HCEC 1CT (cell line): ENCODE measurements at regions not wholly inside any gene's neighbourhood (a gene's known extent, or its start where the extent isn't known, plus 50 kb on each side); places are given as distances from the start of the nearest gene placed in this dataset.

Source experiments
- DNase-seq: peaks from one replicate; pipeline ENCODE4 v3.0.0-alpha.2; 2017

GRCh38 chr18:78698914-78699313 lies 280.7 kb upstream of the SALL3 start:
- no peak for DNase-seq

DNA sequence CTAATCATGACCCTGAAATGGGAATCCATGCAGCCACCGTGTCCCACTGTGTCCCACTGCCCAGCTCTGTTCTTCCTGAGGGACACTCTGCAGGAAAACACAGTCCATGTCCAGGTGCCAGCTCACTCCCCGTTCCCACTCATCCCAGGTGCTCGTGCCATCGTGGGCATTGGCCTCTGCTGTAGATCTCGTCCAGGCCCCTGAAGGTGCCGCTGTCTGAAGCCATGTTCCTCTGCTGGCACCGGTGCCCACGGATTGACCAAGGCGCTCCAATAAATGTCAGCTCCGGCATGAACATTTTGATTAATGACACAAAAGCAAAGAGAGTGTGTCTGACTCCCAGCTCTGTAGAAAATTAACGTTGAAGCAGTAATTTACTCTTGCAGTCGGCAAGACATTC lies 280.1 kb upstream of the SALL3 start:
- no peak for DNase-seq

GRCh38 chr18:78701771-78702396 lies 277.7 kb upstream of the SALL3 start:
- DNase-seq = no peak

DNA sequence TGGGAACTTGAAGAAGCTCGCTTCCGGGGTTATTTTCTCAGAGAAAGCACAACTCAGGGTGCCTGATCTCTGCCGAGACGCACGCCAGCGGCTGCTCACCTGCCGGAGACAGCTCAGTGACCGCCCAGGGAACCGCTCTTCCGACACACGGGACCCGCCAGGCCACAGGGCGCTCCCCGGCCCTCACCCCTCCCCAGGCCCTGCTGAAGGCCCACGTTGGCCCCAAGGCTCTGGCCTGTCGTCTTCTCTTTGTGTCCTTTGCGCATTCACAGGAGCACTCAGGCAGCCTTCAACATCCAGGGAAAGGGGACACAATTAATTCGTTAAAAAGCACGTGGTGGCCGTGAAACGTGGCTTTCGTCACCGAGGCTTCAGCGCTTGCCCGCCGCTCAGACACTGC lies 276.3 kb upstream of the SALL3 start:
- DNase-seq = no peak

DNA sequence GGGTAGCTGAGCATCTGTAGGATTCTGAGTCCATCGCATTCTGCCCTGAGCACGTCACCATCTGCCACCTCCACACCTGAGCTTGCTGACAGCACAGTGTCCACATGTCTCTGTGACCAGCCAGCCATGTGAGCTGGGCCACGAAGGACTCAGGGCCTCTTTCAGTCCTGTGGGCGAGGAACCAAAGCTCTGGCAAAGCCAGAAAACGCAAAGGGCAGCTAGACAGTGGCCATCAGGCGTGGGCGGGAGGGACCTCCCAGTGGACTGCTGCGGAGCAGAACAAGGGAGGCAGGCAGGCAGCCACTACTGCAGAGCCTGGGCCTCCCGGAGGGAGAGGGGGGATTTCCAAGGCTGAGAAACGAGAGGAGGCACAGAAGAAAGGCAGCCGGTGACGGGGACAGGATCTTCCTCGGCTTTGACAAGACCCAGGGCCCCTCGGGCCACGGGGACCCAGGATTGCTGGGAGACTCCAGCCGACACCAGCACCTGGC lies 274.6 kb upstream of the SALL3 start:
- DNase-seq = no peak

- DNase-seq = no peak
Measured at GRCh38 chr18:78709261-78709809, 270.3 kb upstream of the SALL3 start.

GRCh38 chr18:78711316-78711715 lies 268.3 kb upstream of the SALL3 start:
- DNase-seq = no peak

DNA sequence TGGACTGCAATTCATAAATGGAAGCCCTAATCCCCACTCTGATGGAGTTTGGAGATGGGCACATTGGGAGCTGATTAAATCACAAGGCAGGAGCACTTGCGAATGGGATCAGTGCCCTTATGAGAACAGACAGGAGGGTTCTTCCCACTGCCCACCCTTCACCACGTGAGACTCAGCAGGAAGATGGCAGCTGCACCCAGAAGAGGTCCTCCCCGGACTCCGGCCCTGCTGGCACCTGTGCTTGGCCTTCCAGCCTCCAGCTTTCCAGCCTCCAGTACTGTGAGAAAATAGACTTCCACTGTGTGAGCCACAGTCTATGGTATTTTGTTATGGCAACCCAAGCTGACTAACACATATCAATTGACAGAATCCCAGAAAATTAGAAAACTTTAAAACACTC lies 267.6 kb upstream of the SALL3 start:
- no peak for DNase-seq

DNA sequence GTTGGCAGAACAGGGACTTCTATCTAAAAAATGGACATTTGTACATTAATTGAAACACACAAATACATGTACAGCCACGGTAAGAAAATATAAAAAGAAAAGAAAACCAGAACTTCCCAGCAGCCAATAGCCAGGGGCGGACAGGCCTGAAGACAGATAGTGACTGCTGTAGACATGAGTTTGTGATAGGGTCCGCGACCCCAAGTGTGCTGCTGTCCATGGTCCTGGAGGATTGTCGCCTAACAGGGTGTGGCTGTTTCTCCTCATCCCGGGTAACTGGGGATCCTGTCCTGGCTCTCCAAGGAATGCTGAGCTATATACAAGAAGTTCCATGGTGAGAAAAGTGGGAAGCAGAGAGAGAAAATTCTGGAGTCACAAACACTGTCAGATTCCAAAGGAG lies 266.5 kb upstream of the SALL3 start:
- DNase-seq = no peak

- DNase-seq = no peak
Measured at GRCh38 chr18:78713726-78714125, 265.9 kb upstream of the SALL3 start.

DNA sequence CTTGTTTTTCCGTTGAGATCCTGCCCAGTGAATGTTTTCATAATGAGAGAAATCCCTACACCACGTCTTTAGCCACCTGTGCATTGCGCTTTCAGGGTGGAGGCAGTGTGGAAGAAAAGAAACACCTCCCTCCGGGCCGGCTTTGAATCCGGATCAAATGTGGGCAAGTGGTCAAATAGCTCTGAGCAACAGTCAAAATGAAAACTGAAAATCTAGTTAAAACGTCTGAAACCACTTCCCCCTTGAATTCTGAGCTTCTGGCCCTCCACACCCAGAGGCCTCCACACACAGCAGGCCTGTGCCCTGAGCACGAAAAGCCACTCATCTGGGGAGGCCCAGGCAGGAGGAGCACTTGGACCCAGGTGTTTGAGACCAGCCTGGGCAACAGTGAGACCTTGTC lies 263.6 kb upstream of the SALL3 start:
- DNase-seq = no peak

DNA sequence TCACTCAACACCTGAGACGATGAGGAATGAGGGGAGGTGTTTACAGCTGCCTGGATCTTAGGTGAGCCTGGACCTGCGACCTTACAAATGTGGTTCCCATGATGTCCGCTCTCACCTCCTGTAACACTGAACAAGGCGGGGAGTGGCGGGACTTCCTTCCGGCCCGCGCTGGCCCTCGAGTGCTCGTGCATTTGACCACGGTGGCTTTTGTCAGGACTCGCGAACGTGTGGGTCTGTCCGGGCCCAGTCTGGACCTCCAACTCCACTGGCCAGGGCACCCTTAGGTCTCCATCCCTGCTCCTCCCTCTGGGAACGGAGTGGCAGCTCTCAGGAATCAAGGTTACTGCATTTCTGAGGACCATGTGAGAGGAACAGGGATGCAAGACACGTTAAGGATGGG lies 263.0 kb upstream of the SALL3 start:
- no peak for DNase-seq

- no peak for DNase-seq
Measured at GRCh38 chr18:78717051-78717765, 262.4 kb upstream of the SALL3 start.

GRCh38 chr18:78717766-78718150 lies 261.9 kb upstream of the SALL3 start:
- no peak for DNase-seq

GRCh38 chr18:78719821-78720220 lies 259.8 kb upstream of the SALL3 start:
- no peak for DNase-seq

- no peak for DNase-seq
Measured at GRCh38 chr18:78720456-78721237, 259.0 kb upstream of the SALL3 start.

DNA sequence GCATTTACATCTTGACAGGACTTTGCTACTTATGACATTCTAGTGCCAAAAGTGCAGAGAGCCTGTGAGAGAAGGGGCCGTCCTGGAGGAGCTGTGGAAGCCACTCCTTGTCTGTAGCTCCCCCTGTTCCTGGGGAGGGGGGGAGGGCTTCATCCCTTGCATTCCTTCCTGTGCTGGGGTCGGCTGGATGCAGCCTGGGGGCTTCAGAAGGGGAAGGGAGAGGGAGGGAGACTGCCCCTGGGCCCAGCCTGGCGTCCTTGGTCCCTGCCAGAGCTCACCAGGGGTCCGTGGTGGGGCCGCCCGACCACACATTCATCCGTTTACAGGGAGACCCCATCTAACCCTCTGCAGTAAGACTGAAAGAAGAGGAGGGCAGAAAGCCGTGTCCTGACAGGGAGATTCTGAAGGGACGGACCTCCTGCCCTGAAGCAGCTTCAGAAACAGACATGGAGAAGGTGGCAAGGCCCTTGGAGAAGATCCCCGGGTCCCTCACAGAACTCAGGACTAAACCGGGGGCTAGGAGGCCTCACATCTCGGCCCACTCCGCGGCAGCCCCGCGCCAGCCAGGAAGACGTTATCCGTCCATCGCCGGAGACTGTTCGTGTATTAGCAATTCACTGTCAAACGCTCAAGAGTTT lies 258.3 kb upstream of the SALL3 start:
- DNase-seq = no peak

DNA sequence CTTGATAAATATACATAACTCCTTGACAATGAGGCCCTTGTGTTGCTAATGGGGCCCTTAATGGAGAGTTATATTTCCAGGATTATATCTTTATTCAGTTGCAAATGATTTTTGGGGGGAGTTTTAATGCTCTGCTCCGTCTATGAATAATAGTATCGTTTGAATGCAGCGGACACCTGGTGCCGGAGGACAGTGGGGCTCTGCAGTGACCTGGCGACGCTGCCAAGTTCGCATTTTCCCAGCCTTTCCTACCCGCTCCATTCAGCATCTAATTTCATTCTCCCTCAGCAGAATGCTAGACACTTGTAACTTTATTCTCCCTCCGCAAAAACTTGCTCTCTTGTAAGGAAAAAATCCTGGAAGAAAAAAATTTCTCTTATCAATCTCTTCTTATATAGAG lies 257.6 kb upstream of the SALL3 start:
- no peak for DNase-seq

DNA sequence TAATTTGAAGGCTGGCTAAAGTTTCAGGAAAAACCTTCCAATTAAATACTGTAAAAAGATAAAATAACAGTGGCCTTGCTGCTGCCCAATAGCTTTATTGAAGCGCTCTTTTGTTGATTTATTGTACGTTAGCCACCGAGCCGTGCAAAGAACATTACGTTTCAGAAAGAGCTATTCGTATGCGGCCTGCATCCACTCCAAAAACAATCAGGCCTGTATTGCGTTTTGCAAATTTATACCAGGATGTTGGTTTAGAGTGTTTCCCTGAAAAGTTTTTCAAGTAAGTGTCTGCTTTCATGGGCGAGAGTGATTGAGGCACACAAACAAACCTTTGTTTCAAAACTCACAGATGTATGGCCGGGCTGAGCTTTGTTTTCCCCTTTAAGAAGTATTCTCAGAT lies 257.2 kb upstream of the SALL3 start:
- no peak for DNase-seq

DNA sequence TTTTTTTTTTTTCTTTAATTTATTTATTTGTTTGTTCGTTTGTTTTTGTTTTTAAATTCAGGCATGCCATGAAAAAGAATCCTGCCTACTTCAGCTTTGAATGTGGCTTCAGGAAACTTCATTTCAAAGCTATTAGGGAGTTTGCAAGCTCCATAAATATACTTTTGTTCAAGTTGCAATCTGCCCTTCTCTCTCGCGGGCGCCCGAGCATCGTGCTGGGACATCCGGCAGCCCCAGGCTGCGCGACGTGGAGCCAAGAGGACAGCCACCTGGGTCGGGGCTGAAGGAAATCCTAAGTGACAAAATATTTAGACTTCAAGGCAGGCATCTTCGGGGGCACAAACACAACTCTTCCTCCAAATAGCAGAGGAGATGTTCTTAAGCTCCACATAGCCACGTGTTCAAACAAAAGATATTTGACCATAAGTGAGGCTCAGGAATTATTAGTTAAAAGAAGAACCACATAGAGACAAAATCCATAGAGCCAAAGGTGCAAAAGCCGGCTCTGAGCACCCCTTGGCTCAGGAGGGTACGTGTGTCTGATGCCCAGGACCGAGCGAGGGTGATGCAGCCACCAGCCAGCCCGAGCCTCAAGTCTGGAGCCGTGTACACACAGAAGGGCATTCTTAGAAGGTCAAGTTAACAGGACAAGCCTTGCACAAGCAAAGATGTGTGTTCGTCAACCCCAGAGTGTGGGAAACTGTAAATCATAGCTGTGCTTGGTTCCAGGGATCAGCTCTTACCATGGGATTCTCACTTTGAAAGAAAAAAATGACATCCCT lies 256.5 kb upstream of the SALL3 start:
- DNase-seq = no peak

DNA sequence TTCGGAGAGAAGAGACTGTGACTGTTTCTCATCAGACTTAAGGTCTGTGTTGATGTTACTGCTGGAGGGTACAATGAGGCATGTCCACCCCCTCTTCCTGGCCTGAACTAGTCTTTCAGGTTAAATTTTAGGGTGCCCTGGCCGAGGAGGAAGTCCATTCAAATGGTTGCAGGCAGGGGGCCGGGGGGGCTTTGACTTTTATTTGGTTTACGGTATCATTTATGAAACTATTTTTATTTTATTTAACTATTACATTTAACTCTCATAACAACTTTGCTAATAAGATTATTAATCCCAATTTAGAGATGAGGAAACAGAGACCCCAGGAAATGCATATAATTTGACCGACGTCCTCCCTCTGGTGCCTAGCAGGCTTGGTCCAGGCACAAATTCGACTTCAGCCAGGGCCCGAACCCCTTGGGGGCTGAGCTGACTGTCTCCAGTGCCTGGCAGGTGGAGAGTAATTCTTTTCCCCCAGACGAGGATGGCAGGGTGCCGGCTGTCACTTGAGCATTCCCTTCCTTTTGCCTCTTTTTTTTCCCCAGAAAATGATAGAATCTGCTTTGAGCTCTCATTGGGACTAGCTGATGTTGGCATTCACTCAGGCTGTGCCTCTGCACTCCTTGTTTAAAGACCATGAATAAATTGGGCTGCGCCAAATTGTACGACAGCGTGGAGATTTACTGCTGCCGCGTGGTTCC lies 255.3 kb upstream of the SALL3 start:
- DNase-seq = no peak

DNA sequence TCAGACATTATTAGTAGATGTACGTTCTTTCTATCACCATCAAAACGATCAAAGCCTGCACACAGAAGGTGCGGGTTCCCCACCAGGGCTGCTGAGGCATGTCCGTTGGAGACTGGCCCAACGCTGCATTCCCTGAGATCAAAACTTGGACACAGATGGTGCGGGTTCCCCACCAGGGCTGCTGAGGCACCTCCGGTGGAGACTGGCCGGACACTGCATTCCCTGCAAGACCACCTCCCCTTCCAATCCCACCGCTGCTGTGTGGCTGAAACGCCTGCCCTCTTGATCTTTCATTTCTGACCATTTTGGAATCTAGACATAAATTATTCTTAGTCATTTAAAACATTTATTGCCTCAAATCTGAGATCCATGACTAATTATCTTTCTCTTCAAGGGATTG lies 254.2 kb upstream of the SALL3 start:
- DNase-seq = no peak
